SK-N-MC (cell line): ENCODE measurements at regions not wholly inside any gene's neighbourhood (a gene's known extent, or its start where the extent isn't known, plus 50 kb on each side); places are given as distances from the start of the nearest gene placed in this dataset.

Experiments used
- EZH2 ChIP-seq: fragments of 200-600 bp; sonication (generic); IDR thresholded peaks from one replicate; pipeline ENCODE4 v1.6.1; 2017; ENCODE audit warnings: antibody characterized with exemption
- POLR2AphosphoS5 ChIP-seq: IDR thresholded peaks from 2 replicates; pipeline ENCODE4 v1.6.1; 2012; ENCODE audit warnings: mild to moderate bottlenecking, low read depth, low read length, borderline replicate concordance

DNA sequence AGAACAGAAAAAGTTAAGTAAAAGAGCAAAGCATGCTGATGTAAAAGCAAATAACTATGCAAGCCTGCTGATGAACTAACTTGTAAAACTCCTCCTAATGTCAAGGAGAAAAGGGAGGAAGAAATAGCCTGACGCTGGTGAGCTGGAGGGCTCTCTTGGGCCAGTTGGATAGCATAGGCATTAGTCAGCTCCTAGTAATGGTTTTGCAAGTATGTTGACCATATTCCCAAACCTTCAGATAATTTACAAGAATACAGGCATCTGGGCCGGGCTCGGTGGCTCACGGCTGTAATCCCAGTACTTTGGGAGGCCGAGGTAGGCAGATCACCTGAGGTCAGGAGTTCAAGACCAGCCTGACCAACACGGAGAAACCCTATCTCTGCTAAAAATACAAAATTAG lies 871.4 kb downstream of the C12orf50 start:
- TF ChIP-seq EZH2: no peak
- TF ChIP-seq POLR2AphosphoS5: no peak
